Kidney epithelial cell (primary cell): ENCODE measurements at regions not wholly inside any gene's neighbourhood (a gene's known extent, or its start where the extent isn't known, plus 50 kb on each side); places are given as distances from the start of the nearest gene placed in this dataset.

ENCODE experiments used
- DNase-seq: peaks from one replicate; pipeline ENCODE4 v3.0.0-alpha.2; 2010; ENCODE audit warnings: low read depth
- H3K27me3 ChIP-seq: 2 replicates; pipeline ENCODE4 v1.6.0; 2011; ENCODE audit warnings: low read length; ENCODE audit not compliant: control insufficient read depth, insufficient read depth
- H3K36me3 ChIP-seq: 2 replicates; pipeline ENCODE4 v1.5.1; 2011; ENCODE audit warnings: low read length; ENCODE audit not compliant: control insufficient read depth, insufficient read depth
- H3K4me3 ChIP-seq: 2 replicates; pipeline ENCODE4 v1.5.1; 2011; ENCODE audit warnings: low read depth, mild to moderate bottlenecking, control low read depth, low read length
- TF ChIP-seq, protein P1 (sequence below): IDR thresholded peaks from 2 replicates; pipeline ENCODE4 v1.5.1; 2011; ENCODE audit warnings: mild to moderate bottlenecking, moderate library complexity, low read length, control low read depth, inconsistent platforms; ENCODE audit not compliant: insufficient read depth, poor library complexity, severe bottlenecking

DNA sequence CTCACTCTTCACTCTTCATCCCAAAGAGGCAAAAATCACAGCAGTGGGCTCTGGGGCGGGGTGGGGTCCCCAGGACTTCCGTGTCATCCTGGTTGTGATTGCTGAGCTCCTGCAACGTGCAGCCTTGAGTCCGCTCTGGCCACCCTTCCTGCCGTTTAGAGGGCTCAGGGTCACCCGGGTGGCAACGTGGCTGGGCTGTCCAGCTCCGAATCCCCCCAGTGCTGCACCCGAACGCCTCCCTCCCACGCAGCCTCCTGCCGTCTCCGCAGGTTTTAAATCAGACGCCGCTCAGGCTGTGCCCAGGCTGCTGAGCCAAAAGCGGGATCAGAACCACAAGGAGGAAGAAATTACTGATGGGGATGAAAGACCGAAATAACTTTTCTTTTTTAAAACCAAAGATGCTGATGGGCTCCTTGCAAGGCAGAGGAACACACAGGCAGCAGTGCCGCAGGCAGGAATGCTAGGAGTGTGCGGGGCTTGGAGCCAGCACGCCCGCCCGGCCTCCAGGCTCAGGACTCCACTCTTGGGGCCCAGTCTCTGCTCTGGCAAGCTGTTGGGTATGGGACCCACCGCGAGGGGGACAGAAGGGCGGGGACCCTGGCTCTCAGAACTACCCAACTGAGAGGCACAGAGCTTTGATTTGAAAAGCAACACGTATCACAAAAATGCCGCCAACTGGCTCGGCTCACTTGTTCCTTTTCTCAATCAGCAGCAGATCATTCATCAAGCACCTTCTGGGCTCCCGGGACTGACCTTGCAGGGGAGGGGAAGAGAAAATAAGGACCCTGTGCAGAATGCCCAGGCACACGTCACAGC is 313.0 kb downstream of the CTTN start:
- Histone ChIP-seq H3K27me3 (no peaks in the 10 kb centered on the region), H3K4me3 (no peak overlapping the region), H3K36me3 (no peaks in the 10 kb centered on the region)
- TF ChIP-seq, protein P1, sequence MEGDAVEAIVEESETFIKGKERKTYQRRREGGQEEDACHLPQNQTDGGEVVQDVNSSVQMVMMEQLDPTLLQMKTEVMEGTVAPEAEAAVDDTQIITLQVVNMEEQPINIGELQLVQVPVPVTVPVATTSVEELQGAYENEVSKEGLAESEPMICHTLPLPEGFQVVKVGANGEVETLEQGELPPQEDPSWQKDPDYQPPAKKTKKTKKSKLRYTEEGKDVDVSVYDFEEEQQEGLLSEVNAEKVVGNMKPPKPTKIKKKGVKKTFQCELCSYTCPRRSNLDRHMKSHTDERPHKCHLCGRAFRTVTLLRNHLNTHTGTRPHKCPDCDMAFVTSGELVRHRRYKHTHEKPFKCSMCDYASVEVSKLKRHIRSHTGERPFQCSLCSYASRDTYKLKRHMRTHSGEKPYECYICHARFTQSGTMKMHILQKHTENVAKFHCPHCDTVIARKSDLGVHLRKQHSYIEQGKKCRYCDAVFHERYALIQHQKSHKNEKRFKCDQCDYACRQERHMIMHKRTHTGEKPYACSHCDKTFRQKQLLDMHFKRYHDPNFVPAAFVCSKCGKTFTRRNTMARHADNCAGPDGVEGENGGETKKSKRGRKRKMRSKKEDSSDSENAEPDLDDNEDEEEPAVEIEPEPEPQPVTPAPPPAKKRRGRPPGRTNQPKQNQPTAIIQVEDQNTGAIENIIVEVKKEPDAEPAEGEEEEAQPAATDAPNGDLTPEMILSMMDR: no peak
- no peak for DNase-seq

DNA sequence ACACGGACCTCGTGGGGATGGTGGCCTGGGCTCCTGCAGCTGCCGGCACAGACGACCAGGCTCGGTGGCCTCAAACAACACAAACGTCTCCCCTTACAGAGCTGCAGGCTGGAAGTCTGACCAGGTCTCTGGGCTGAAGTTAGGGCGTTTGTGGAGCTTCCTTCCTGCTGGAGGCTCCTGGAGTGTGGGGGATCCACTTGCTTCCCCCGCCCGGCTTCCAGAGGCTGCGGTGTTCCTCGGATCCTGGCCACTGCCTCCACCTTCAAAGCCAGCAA is 313.5 kb downstream of the CTTN start:
- H3K36me3 ChIP-seq: no peaks in the 10 kb centered on the region
- H3K27me3 ChIP-seq: no peaks in the 10 kb centered on the region
- TF ChIP-seq, protein P1: no peak
- no peak for DNase-seq
- H3K4me3 ChIP-seq: no peak overlapping the region

DNA sequence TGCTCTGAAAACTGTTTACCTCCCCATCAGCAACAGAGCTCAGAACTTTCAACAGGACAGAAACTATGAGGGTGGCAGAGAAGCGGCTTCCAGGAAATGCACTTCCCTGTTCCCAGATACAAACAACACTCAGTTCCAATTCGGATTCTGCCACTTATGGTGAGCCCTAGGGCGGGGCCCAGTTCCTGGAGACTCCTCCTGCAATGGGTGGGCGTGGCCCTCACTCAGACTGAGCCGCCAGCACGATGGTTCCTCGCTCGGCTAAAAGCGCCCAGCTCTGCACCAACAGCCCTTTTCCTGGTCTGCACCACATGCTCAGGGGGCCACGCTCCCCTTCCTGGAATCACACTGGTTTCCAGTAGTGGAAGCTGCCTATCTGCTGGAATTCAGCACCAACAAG is 314.1 kb downstream of the CTTN start:
- TF ChIP-seq, protein P1: no peak
- DNase-seq: no peak
- Histone ChIP-seq H3K4me3 (no peak overlapping the region), H3K27me3 (peaks cover 5% of the 10 kb centered on the region), H3K36me3 (no peaks in the 10 kb centered on the region)

DNA sequence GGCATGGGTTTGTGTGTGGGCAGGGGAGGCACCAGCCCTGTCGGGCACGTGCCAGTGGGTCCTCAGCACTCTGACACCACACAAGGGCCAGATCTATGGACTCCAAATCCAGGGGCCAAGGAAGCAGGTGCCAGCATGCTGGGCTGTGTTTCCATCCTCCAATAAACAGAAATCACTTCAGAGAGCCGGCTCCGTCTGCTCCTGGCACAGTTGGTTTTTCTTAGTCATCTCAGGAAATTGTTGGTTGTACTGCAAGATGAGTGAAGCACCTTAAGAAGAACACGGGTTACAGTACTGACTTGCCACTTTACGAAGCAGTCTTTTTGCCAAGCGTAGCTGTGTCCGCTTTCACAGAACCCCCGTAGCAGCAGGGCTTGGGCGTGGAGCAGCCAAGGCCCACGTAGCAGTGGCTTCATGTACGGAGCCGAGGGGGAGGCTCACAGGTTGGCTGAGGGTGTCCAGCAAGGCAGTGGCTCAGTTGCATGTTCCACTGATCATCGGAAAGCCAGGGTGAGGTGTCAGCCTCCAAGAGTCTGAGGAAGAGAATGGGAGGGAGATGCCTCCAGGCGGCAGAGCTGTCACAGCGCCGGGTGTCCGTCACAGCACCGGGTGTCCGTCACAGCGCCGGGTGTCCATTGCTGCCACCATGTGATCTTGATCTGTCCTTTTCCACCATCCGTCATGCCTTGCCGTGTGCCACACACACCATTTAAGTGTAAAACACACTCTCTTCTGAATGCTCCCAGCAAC is 314.9 kb downstream of the CTTN start:
- no peak for DNase-seq
- Histone ChIP-seq H3K4me3 (no peak overlapping the region), H3K27me3 (peaks cover 11% of the 10 kb centered on the region), H3K36me3 (no peaks in the 10 kb centered on the region)
- TF ChIP-seq, protein P1: no peak

DNA sequence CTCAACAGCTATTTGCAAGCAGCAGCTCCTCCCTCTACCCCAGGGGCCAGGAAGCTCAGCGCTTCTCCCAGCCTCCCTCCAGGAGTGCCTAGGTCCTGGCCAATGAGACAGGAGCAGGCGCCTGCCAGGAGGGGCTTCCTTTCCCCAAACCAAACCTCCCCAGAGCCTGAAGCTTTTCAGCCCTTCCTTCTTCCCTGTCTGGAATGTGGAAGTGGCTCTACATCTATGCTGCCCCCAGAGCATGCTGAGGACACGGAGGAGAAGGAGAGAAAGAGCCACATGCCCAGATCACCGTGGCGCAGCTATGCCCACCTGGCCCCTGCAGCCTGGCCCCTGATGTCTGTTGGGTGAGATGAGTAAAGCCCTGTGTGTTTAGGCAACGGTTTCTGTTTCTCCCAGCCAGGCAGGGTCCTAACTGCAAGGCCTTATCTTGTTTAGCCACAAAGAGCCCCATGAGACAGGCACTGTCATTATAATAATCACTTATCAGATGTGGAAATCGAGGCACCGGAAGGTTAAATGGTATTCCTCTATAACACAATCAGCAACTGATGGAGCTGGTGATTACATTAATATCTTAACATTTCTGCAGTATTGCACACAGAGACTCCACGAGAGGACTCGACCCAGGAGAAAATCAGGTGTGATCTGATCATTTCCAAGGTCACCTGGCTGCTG is 315.8 kb downstream of the CTTN start:
- no peak for DNase-seq
- TF ChIP-seq, protein P1: no peak
- H3K27me3 ChIP-seq: peaks cover 13% of the 10 kb centered on the region
- no peak overlapping the region for H3K4me3 ChIP-seq
- no peaks in the 10 kb centered on the region for H3K36me3 ChIP-seq
